OCI-LY7 (cell line): ENCODE measurements at regions not wholly inside any gene's neighbourhood (a gene's known extent, or its start where the extent isn't known, plus 50 kb on each side); places are given as distances from the start of the nearest gene placed in this dataset.

Experiments
- BruUV-seq: library from RNA; stranded (reverse); fragments of 400-500 nt; replicated peaks from 2 replicates; lab custom pipeline; 2021; lab: Mats Ljungman, UMichigan
- CTCF ChIA-PET: fragments of 300-600 bp; sonication (Branson Sonifier 250); formaldehyde crosslinking; loops from one replicate; lab custom pipeline; 2022; ENCODE audit warnings: antibody characterized with exemption; ENCODE audit not compliant: unreplicated experiment; lab: Charles Lee
- POLR2A ChIA-PET: fragments of 300-600 bp; sonication (Branson Sonifier 250); formaldehyde crosslinking; loops from one replicate; lab custom pipeline; 2022; ENCODE audit warnings: antibody characterized with exemption; lab: Charles Lee
- DNase-seq: peaks from one replicate; pipeline ENCODE4 v3.0.0-alpha.2; 2015; ENCODE audit warnings: low spot score
- H2AFZ ChIP-seq: fragments of 200-600 bp; sonication (generic), shearing (Covaris generic); 2 replicates; pipeline ENCODE4 v1.6.1; 2014; ENCODE audit warnings: mild to moderate bottlenecking, antibody characterized with exemption, low read length, moderate library complexity
- H3K27ac ChIP-seq: fragments of 200-600 bp; sonication (generic); 2 replicates; pipeline ENCODE4 v1.5.1; 2014; ENCODE audit warnings: mixed run types, low read depth, mild to moderate bottlenecking, moderate library complexity, low read length, inconsistent platforms; ENCODE audit not compliant: poor library complexity, severe bottlenecking
- H3K36me3 ChIP-seq: fragments of 200-600 bp; sonication (generic); 2 replicates; pipeline ENCODE4 v1.6.1; 2014; ENCODE audit warnings: mild to moderate bottlenecking, antibody characterized with exemption, low read length, moderate library complexity, mixed read lengths; ENCODE audit not compliant: insufficient read depth
- H3K4me1 ChIP-seq: fragments of 200-600 bp; sonication (generic); 2 replicates; pipeline ENCODE4 v1.5.1; 2014; ENCODE audit warnings: mild to moderate bottlenecking, low read length; ENCODE audit not compliant: insufficient read depth, poor library complexity, severe bottlenecking
- H3K4me2 ChIP-seq: fragments of 200-600 bp; sonication (generic); 2 replicates; pipeline ENCODE4 v1.6.1; 2014; ENCODE audit warnings: mild to moderate bottlenecking, low read length
- H3K4me3 ChIP-seq: fragments of 200-600 bp; sonication (generic); 2 replicates; pipeline ENCODE4 v1.5.1; 2014; ENCODE audit warnings: mild to moderate bottlenecking, low read depth, low read length; ENCODE audit not compliant: poor library complexity, severe bottlenecking
- H3K79me2 ChIP-seq: fragments of 200-600 bp; sonication (generic); 2 replicates; pipeline ENCODE4 v1.6.1; 2016; ENCODE audit warnings: low read depth, mild to moderate bottlenecking, low read length, moderate library complexity, mixed read lengths; ENCODE audit not compliant: insufficient read depth
- H3K9me2 ChIP-seq: fragments of 200-600 bp; sonication (generic); 2 replicates; pipeline ENCODE4 v1.6.1; 2016; ENCODE audit warnings: mild to moderate bottlenecking, low read length, mixed read lengths; ENCODE audit not compliant: insufficient read depth
- H3K9me3 ChIP-seq: fragments of 200-600 bp; sonication (generic); 2 replicates; pipeline ENCODE4 v1.6.1; 2014; ENCODE audit warnings: mild to moderate bottlenecking, mixed run types, low read length, mixed read lengths
- H4K20me1 ChIP-seq: fragments of 200-600 bp; sonication (generic); 2 replicates; pipeline ENCODE4 v1.6.1; 2014; ENCODE audit warnings: mild to moderate bottlenecking, antibody characterized with exemption, low read length, moderate library complexity, mixed read lengths; ENCODE audit not compliant: insufficient read depth
- CTCF ChIP-seq: fragments of 200-600 bp; sonication (generic); conservative IDR thresholded peaks from 2 replicates; pipeline ENCODE4 v1.5.1; 2014; ENCODE audit warnings: mild to moderate bottlenecking, antibody characterized with exemption, low read length, moderate library complexity, mixed read lengths
- EZH2phosphoT487 ChIP-seq: fragments of 200-600 bp; sonication (generic); IDR thresholded peaks from 2 replicates; pipeline ENCODE4 v1.6.1; 2018; ENCODE audit warnings: low read depth, borderline replicate concordance, mild to moderate bottlenecking, mixed run types, antibody characterized with exemption, low read length, moderate library complexity, mixed read lengths
- intact Hi-C: fragments of 100-400 bp; cut with micrococcal nuclease; formaldehyde crosslinking; loops from one replicate; pipeline ENCODE4 v1.10.0; 2022; ENCODE audit not compliant: unreplicated experiment

- CTCF ChIA-PET, result no interaction called here
- no peaks in the 10 kb centered on the region for H3K36me3 ChIP-seq
- H3K9me3 ChIP-seq, result no peaks in the 10 kb centered on the region
- no peaks in the 10 kb centered on the region for H3K9me2 ChIP-seq
- BruUV-seq, result no TSS peak
- H3K79me2 ChIP-seq, result no peaks in the 10 kb centered on the region
- no peaks in the 10 kb centered on the region for H4K20me1 ChIP-seq
- no peak overlapping the region for H3K4me3 ChIP-seq
- DNase-seq, result no peak
- intact Hi-C loops, result no loop called here
- no peak for TF ChIP-seq CTCF
- TF ChIP-seq EZH2phosphoT487, result no peak
- no peaks in the 10 kb centered on the region for H3K4me1 ChIP-seq
- POLR2A ChIA-PET, result interaction anchor here (0.6 to 1.1 kb wide), 3 partner anchors 16 to 283 kb away, joined by 3 to 5 read pairs (median 3); no protein-coding TSS in a partner anchor
- no peak overlapping the region for H2AFZ ChIP-seq
- no peak overlapping the region for H3K4me2 ChIP-seq
- no peak overlapping the region for H3K27ac ChIP-seq
Measured at GRCh38 chr13:74931698-74932433, 550.1 kb downstream of the TBC1D4 start.

- BruUV-seq, result no TSS peak
- DNase-seq, result no peak
- H3K36me3 ChIP-seq, result no peaks in the 10 kb centered on the region
- H3K4me3 ChIP-seq, result no peak overlapping the region
- CTCF ChIA-PET, result no interaction called here
- H2AFZ ChIP-seq, result no peak overlapping the region
- no peaks in the 10 kb centered on the region for H3K9me2 ChIP-seq
- POLR2A ChIA-PET, result interaction anchor here (0.6 kb wide), 1 partner anchor 22 kb away, joined by 4 read pairs; no protein-coding TSS in a partner anchor
- intact Hi-C loops, result no loop called here
- TF ChIP-seq EZH2phosphoT487 (no peak), CTCF (no peak)
- H3K27ac ChIP-seq, result no peak overlapping the region
- no peaks in the 10 kb centered on the region for H4K20me1 ChIP-seq
- no peaks in the 10 kb centered on the region for H3K9me3 ChIP-seq
- no peak overlapping the region for H3K4me2 ChIP-seq
- H3K4me1 ChIP-seq, result no peaks in the 10 kb centered on the region
- no peaks in the 10 kb centered on the region for H3K79me2 ChIP-seq
Measured at GRCh38 chr13:74930402-74931165, 551.4 kb downstream of the TBC1D4 start.

GRCh38 chr13:74929436-74929835 lies 552.5 kb downstream of the TBC1D4 start:
- DNase-seq, result no peak
- no peak for TF ChIP-seq CTCF
- TF ChIP-seq EZH2phosphoT487, result no peak
- no TSS peak for BruUV-seq
- Histone ChIP-seq H4K20me1 (no peaks in the 10 kb centered on the region), H2AFZ (no peak overlapping the region), H3K9me2 (no peaks in the 10 kb centered on the region), H3K27ac (no peak overlapping the region), H3K36me3 (no peaks in the 10 kb centered on the region), H3K4me2 (no peak overlapping the region), H3K4me1 (no peaks in the 10 kb centered on the region), H3K9me3 (no peaks in the 10 kb centered on the region), H3K79me2 (no peaks in the 10 kb centered on the region), H3K4me3 (no peak overlapping the region)
- CTCF ChIA-PET, result no interaction called here
- POLR2A ChIA-PET, result interaction anchor here (0.6 to 0.7 kb wide), 2 partner anchors 21 to 104 kb away, joined by 3 to 4 read pairs; no protein-coding TSS in a partner anchor
- intact Hi-C loops, result no loop called here
